ENCODE measurements at regions not wholly inside any gene's neighbourhood (a gene's known extent, or its start where the extent isn't known, plus 50 kb on each side); places are given as distances from the start of the nearest gene placed in this dataset.
A peak's percentile ranks its signal among the peaks of the same experiment; 100 is the strongest.

DNA sequence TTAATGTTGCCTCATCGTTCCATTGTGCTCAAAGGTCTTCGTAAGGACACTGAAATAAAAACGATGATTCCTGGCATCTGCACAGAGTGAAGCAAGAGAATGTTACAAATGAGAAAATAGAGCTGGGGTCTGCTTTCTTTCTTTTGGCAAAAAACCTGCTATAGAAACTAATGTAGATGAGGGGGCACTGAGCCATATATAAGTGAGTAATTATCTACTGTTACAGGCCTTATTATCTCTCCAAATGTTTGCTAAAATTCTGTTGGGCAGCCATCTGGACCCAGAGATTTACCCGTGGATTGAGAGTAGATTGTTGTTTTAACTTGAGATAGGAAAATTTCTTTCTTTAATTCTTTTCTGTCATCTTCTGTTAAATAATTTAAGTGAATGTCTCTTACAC is 472.5 kb upstream of the PIK3C3 start:
- H3K4me1 Mint-ChIP-seq: no peaks in the 10 kb centered on the region
- no peak for DNase-seq
- H3K27ac ChIP-seq (ENCODE audit: low read depth, low read length): no peak overlapping the region
- ChIA-PET CTCF (ENCODE audit: partially characterized antibody) (no interaction called here), POLR2A (ENCODE audit: partially characterized antibody) (no interaction called here)
- H3K36me3 Mint-ChIP-seq: no peaks in the 10 kb centered on the region
- H3K27me3 ChIP-seq (ENCODE audit: insufficient read depth, low read length): no peaks in the 10 kb centered on the region
- no peaks in the 10 kb centered on the region for H3K36me3 ChIP-seq (ENCODE audit: insufficient read depth, low read length)
- no peaks in the 10 kb centered on the region for H3K4me1 ChIP-seq (ENCODE audit: insufficient read depth, low read length)
- H3K9me3 ChIP-seq (ENCODE audit: control insufficient read depth in 1 of 2, low read length in 2 of 2): no peaks in the 10 kb centered on the region
- H3K9me3 Mint-ChIP-seq: peaks cover 0 to 16% (median 7%) of the 10 kb centered on the region in 8 donors
- no peaks in the 10 kb centered on the region for H3K27me3 Mint-ChIP-seq
- intact Hi-C loops (cut with micrococcal nuclease): no loop called here
- no peak overlapping the region for H3K27ac Mint-ChIP-seq
- no peak overlapping the region for H3K4me3 Mint-ChIP-seq
- no peak overlapping the region for H3K4me3 ChIP-seq (ENCODE audit: low read length in 2 of 2)

DNA sequence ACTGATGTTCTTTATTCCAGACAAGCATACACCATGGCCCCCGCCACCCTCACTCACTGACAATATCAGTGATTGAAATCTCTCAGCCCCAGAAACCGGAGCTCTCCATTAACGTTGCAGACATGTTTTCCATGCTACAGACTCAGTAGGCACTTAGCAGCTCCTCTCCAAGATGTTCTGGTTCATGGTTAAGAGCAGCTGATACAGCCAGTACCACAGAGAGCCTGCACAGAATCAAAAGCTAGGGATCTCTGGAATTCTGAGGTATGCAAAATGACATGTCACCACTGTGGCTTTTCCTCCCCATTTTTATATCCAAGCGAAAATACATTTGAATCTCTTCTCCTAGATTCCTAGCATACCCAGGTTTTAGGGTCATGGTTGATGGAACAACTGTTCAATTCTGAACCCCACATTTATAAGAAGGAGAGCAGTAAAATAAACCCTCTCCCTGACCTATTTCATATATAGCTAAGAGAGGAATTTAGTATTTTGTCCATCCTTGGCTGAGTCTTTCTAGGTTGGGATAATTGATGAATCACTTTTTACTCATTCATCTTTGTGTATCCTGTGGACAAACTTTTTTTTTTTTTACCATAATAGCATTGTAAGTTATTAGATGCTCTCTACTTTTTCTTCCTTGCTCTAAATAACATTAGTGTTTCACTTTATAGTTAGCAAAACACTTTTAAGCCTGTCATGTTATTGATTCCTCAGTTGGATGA is 488.4 kb upstream of the PIK3C3 start:
- no peak overlapping the region for H3K27ac ChIP-seq (ENCODE audit: low read depth, low read length)
- intact Hi-C loops (cut with micrococcal nuclease): no loop called here
- Mint-ChIP-seq H3K4me3 (no peak overlapping the region), H3K36me3 (no peaks in the 10 kb centered on the region), H3K27ac (peak overlapping the region in 1 of 7 donors; percentile 46), H3K4me1 (no peaks in the 10 kb centered on the region), H3K27me3 (no peaks in the 10 kb centered on the region), H3K9me3 (peaks cover 2 to 20% (median 13%) of the 10 kb centered on the region in 8 donors)
- POLR2A ChIA-PET (ENCODE audit: partially characterized antibody): no interaction called here
- H3K9me3 ChIP-seq (ENCODE audit: control insufficient read depth in 1 of 2, low read length in 2 of 2): no peaks in the 10 kb centered on the region
- DNase-seq: no peak
- no peaks in the 10 kb centered on the region for H3K4me1 ChIP-seq (ENCODE audit: insufficient read depth, low read length)
- CTCF ChIA-PET (ENCODE audit: partially characterized antibody): interaction anchor here (1.3 kb wide), 1 partner anchor 13 kb away, joined by 3 read pairs; no protein-coding TSS in a partner anchor
- no peaks in the 10 kb centered on the region for H3K27me3 ChIP-seq (ENCODE audit: insufficient read depth, low read length)
- H3K4me3 ChIP-seq (ENCODE audit: low read length in 2 of 2): no peak overlapping the region
- no peaks in the 10 kb centered on the region for H3K36me3 ChIP-seq (ENCODE audit: insufficient read depth, low read length)

DNA sequence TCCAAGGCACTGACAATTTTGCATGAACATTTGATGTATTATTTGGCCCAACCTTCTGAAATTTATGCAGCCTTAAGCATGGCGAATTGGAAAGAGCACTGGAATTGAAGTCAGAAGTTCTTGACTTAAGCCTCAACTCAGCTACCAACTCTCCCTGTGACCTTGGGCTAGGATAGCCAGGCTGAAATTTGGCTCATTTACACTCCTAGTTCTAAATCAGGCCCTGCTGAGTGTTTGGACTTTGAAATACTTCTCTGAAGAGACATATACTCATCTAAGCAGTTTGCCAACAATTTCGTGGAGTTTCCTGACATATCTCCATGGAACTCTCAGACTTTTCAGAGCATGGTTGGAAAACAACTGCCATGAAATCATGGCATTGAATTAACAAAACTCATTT is 489.6 kb upstream of the PIK3C3 start:
- CTCF ChIA-PET (ENCODE audit: partially characterized antibody): no interaction called here
- Mint-ChIP-seq H3K27me3 (no peaks in the 10 kb centered on the region), H3K36me3 (no peaks in the 10 kb centered on the region), H3K4me1 (no peaks in the 10 kb centered on the region), H3K27ac (no peak overlapping the region), H3K4me3 (no peak overlapping the region), H3K9me3 (peaks cover 2 to 21% (median 11%) of the 10 kb centered on the region in 8 donors)
- DNase-seq: no peak
- Histone ChIP-seq H3K4me3 (ENCODE audit: low read length in 2 of 2) (no peak overlapping the region), H3K27me3 (ENCODE audit: insufficient read depth, low read length) (no peaks in the 10 kb centered on the region), H3K27ac (ENCODE audit: low read depth, low read length) (no peak overlapping the region), H3K9me3 (ENCODE audit: control insufficient read depth in 1 of 2, low read length in 2 of 2) (no peaks in the 10 kb centered on the region), H3K36me3 (ENCODE audit: insufficient read depth, low read length) (no peaks in the 10 kb centered on the region), H3K4me1 (ENCODE audit: insufficient read depth, low read length) (no peaks in the 10 kb centered on the region)
- intact Hi-C loops (cut with micrococcal nuclease): no loop called here
- POLR2A ChIA-PET (ENCODE audit: partially characterized antibody): no interaction called here

DNA sequence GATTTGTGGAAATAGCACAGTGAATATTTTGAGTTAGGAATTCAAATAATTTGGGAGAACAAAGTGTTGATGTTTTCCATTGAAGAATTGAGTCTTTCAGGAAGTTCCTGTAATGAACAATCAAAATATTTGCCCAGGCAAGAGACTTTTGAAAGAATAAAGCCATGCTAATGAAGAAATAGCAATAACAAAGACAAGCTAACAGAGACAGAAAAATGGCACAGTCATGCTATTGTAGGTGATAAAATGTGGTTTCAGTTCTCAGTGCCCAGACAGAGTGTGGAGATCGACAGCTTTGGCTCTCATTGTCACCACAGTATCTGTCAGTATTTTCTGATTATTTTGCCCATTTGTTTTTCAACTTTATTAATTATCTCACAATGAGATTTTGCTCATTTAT is 490.8 kb upstream of the PIK3C3 start:
- Mint-ChIP-seq H3K9me3 (peaks cover 2 to 21% (median 11%) of the 10 kb centered on the region in 8 donors), H3K36me3 (no peaks in the 10 kb centered on the region), H3K27me3 (no peaks in the 10 kb centered on the region), H3K4me3 (no peak overlapping the region), H3K4me1 (no peaks in the 10 kb centered on the region), H3K27ac (no peak overlapping the region)
- no peaks in the 10 kb centered on the region for H3K36me3 ChIP-seq (ENCODE audit: insufficient read depth, low read length)
- H3K27ac ChIP-seq (ENCODE audit: low read depth, low read length): no peak overlapping the region
- ChIA-PET CTCF (ENCODE audit: partially characterized antibody) (no interaction called here), POLR2A (ENCODE audit: partially characterized antibody) (no interaction called here)
- DNase-seq: no peak
- intact Hi-C loops (cut with micrococcal nuclease): no loop called here
- no peak overlapping the region for H3K4me3 ChIP-seq (ENCODE audit: low read length in 2 of 2)
- H3K4me1 ChIP-seq (ENCODE audit: insufficient read depth, low read length): no peaks in the 10 kb centered on the region
- H3K27me3 ChIP-seq (ENCODE audit: insufficient read depth, low read length): no peaks in the 10 kb centered on the region
- no peaks in the 10 kb centered on the region for H3K9me3 ChIP-seq (ENCODE audit: control insufficient read depth in 1 of 2, low read length in 2 of 2)

DNA sequence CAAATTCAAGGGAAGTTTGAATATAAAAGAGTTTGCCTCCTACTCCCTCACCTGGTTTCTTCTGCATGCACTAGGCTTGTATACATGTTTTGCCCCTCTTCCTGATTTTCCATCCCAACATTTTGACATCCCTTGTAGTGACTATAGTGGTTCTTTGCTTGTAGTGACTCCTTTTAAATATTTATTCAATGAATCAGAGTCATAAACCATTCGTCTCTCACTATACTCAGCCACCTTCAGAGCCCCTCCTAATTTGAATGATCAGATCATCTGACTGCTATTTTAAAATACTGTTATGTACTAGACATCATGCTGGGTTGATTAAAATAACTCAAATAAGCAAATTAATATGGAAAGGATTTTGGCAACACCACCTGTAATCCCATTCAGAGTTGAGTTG is 492.1 kb upstream of the PIK3C3 start:
- ChIA-PET CTCF (ENCODE audit: partially characterized antibody) (no interaction called here), POLR2A (ENCODE audit: partially characterized antibody) (no interaction called here)
- DNase-seq: no peak
- no peaks in the 10 kb centered on the region for H3K27me3 Mint-ChIP-seq
- peaks cover 2 to 17% (median 9%) of the 10 kb centered on the region in 8 donors for H3K9me3 Mint-ChIP-seq
- Histone ChIP-seq H3K4me1 (ENCODE audit: insufficient read depth, low read length) (no peaks in the 10 kb centered on the region), H3K27ac (ENCODE audit: low read depth, low read length) (no peak overlapping the region), H3K27me3 (ENCODE audit: insufficient read depth, low read length) (no peaks in the 10 kb centered on the region), H3K36me3 (ENCODE audit: insufficient read depth, low read length) (no peaks in the 10 kb centered on the region), H3K4me3 (ENCODE audit: low read length in 2 of 2) (no peak overlapping the region), H3K9me3 (ENCODE audit: control insufficient read depth in 1 of 2, low read length in 2 of 2) (no peaks in the 10 kb centered on the region)
- intact Hi-C loops (cut with micrococcal nuclease): no loop called here
- H3K4me1 Mint-ChIP-seq: no peaks in the 10 kb centered on the region
- no peaks in the 10 kb centered on the region for H3K36me3 Mint-ChIP-seq
- H3K4me3 Mint-ChIP-seq: no peak overlapping the region
- H3K27ac Mint-ChIP-seq: no peak overlapping the region

DNA sequence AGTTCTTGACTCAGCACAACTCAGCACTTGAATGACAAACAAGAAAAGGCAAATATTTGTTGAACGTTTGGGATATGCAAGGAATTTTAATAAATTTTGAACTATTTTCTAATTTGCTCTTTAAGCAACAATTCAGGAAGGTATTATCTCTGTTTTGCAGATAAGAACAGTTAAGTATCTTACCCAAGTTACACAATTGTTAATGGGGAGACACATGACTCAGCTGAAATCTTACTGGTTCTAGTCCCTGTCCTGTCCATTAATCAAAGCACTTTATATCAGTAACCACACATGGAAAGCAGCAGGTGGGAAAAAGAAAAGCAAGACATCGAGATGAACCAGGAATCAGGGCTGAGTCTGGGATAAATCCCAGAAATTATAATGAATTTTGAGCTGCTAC is 493.9 kb upstream of the PIK3C3 start:
- Mint-ChIP-seq H3K27ac (no peak overlapping the region), H3K9me3 (peaks cover 2 to 14% (median 8%) of the 10 kb centered on the region in 8 donors), H3K4me3 (no peak overlapping the region), H3K27me3 (no peaks in the 10 kb centered on the region), H3K36me3 (no peaks in the 10 kb centered on the region), H3K4me1 (no peaks in the 10 kb centered on the region)
- no peak overlapping the region for H3K4me3 ChIP-seq (ENCODE audit: low read length in 2 of 2)
- H3K9me3 ChIP-seq (ENCODE audit: control insufficient read depth in 1 of 2, low read length in 2 of 2): no peaks in the 10 kb centered on the region
- H3K27ac ChIP-seq (ENCODE audit: low read depth, low read length): no peak overlapping the region
- no peaks in the 10 kb centered on the region for H3K4me1 ChIP-seq (ENCODE audit: insufficient read depth, low read length)
- no peak for DNase-seq
- H3K27me3 ChIP-seq (ENCODE audit: insufficient read depth, low read length): no peaks in the 10 kb centered on the region
- no peaks in the 10 kb centered on the region for H3K36me3 ChIP-seq (ENCODE audit: insufficient read depth, low read length)
- ChIA-PET CTCF (ENCODE audit: partially characterized antibody) (no interaction called here), POLR2A (ENCODE audit: partially characterized antibody) (no interaction called here)
- intact Hi-C loops (cut with micrococcal nuclease): no loop called here

DNA sequence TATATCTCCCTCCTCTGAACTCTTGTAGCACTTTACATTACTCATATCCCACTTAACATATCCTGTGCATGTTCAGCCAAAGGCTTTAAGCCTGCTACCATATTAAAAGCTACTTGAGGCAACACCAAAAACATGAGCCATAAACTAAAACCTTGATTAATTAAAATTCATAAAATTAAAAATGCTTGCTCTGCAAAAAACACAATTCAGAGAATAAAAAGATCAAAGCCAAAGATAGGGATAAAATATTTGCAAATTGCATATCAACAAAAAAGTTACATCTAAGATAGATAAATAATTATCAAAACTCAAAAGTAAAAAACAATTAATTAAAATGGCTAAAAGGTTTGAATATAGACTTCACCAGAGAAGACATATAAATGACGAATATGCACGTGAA is 495.4 kb upstream of the PIK3C3 start:
- Mint-ChIP-seq H3K9me3 (peaks cover 0 to 10% (median 6%) of the 10 kb centered on the region in 8 donors), H3K36me3 (no peaks in the 10 kb centered on the region), H3K27ac (no peak overlapping the region), H3K4me3 (no peak overlapping the region), H3K27me3 (no peaks in the 10 kb centered on the region), H3K4me1 (no peaks in the 10 kb centered on the region)
- ChIA-PET POLR2A (ENCODE audit: partially characterized antibody) (no interaction called here), CTCF (ENCODE audit: partially characterized antibody) (no interaction called here)
- no peak overlapping the region for H3K27ac ChIP-seq (ENCODE audit: low read depth, low read length)
- no peaks in the 10 kb centered on the region for H3K27me3 ChIP-seq (ENCODE audit: insufficient read depth, low read length)
- H3K4me3 ChIP-seq (ENCODE audit: low read length in 2 of 2): no peak overlapping the region
- H3K9me3 ChIP-seq (ENCODE audit: control insufficient read depth in 1 of 2, low read length in 2 of 2): no peaks in the 10 kb centered on the region
- intact Hi-C loops (cut with micrococcal nuclease): no loop called here
- H3K36me3 ChIP-seq (ENCODE audit: insufficient read depth, low read length): no peaks in the 10 kb centered on the region
- no peaks in the 10 kb centered on the region for H3K4me1 ChIP-seq (ENCODE audit: insufficient read depth, low read length)
- no peak for DNase-seq

DNA sequence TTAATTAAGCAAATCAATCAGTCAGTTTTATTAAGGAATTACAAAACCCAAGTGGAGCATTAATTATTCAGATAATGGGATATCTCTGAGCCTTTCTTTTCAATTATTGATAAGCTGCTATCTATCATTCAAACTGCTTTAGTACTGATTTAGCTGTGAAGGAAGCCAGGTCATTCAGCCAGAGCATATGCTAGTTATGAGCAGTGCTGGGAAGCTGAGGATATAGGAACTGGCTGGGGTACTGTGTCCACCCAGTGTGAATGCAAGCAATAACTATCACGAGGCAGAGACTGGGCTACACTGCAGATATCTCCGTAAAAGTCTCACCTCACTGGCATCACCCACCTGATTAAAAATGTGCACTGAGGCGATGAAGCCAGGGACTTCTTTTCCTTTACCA is 496.7 kb upstream of the PIK3C3 start:
- no peaks in the 10 kb centered on the region for H3K27me3 Mint-ChIP-seq
- ChIA-PET POLR2A (ENCODE audit: partially characterized antibody) (no interaction called here), CTCF (ENCODE audit: partially characterized antibody) (no interaction called here)
- no peak overlapping the region for H3K4me3 ChIP-seq (ENCODE audit: low read length in 2 of 2)
- peaks cover 0 to 15% (median 6%) of the 10 kb centered on the region in 8 donors for H3K9me3 Mint-ChIP-seq
- H3K9me3 ChIP-seq (ENCODE audit: control insufficient read depth in 1 of 2, low read length in 2 of 2): no peaks in the 10 kb centered on the region
- H3K36me3 ChIP-seq (ENCODE audit: insufficient read depth, low read length): no peaks in the 10 kb centered on the region
- no peak overlapping the region for H3K27ac Mint-ChIP-seq
- DNase-seq: no peak
- intact Hi-C loops (cut with micrococcal nuclease): no loop called here
- no peaks in the 10 kb centered on the region for H3K4me1 Mint-ChIP-seq
- no peak overlapping the region for H3K27ac ChIP-seq (ENCODE audit: low read depth, low read length)
- H3K36me3 Mint-ChIP-seq: no peaks in the 10 kb centered on the region
- H3K4me3 Mint-ChIP-seq: no peak overlapping the region
- H3K4me1 ChIP-seq (ENCODE audit: insufficient read depth, low read length): no peaks in the 10 kb centered on the region
- H3K27me3 ChIP-seq (ENCODE audit: insufficient read depth, low read length): no peaks in the 10 kb centered on the region

Measured in CD4-positive, alpha-beta memory T cell (primary cell).